Midbrain (tissue), 1 donor: ENCODE measurements at regions not wholly inside any gene's neighbourhood (a gene's known extent, or its start where the extent isn't known, plus 50 kb on each side); places are given as distances from the start of the nearest gene placed in this dataset.

Experiments
- DNase-seq: peaks from one replicate; lab custom pipeline; 2025; lab: John Stamatoyannopoulos, UW

DNA sequence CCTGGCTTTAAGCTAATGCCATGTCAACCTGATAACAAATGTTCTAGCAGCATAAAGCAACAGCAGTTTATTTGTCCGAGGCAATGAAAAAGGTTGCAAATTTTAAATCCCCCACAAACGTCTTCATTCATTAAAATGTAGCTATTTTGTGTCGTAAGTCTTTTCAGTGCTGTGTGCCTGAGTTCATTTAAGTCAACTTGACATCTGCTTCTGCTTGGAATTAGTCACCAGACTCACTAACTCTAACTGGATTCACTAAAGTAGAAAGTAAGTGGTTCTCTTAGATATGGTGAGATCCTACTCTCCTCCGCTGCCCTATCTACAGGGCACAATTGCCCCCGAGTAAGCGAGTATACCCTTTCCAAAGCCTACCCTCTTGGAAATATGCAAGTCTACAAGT, 118.4 kb upstream of the CHRM3 start:
- no peak for DNase-seq

DNA sequence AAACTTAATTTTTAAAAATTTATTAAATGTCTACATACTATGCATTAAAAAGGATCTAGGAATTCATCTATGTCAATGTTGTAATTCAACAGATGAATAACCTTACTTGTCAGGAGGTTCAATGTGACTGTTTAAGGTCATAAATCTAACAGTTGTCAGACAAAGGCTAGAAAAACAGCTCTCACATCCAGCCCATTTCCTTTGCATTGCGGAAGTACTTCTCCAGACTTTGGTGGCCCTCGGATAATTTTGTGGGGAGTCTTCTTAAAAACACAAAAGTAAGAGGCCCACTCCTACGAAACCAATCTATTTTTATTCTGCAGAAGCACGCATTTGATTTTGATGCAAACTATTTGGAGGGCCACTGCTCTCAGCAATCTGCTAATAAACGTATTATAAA, 122.6 kb upstream of the CHRM3 start:
- DNase-seq, result no peak

DNA sequence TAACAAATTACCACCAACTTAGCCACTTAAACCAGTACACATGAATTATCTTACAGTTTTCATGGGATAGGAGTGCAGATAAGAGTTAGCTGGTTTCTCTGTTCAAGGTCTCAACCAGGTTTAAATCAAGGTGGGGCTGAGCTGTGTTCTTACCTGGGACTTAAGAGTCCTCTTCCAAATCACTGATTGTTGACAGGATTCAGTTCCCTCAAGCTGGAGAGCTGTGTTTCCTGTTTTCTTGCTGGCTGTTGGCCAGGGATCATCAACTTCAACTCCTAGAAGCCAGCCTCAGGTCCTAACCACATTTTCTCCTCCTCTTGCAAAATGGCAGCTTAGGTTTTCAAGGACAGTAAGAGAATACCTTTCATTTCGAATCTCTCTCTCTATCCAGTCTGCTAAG, 123.8 kb upstream of the CHRM3 start:
- no peak for DNase-seq

DNA sequence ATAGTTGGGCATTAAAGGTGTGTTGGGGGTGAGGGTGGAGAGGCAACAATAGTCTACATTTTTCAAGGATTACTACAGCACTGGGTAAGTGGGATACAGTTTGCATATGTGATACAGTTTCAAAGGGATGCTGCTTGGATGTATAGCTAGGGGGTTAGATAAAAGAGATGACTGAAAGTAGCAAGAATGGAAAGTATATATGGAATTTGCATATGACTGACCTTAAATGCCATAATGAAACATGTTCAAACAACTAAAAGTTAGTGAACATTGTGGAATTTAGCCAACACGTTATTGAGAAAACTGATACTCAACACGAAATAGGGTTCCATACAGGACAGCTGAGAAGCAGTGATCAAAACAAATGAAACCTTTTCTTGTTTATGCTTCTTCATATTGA, 124.8 kb upstream of the CHRM3 start:
- no peak for DNase-seq

DNA sequence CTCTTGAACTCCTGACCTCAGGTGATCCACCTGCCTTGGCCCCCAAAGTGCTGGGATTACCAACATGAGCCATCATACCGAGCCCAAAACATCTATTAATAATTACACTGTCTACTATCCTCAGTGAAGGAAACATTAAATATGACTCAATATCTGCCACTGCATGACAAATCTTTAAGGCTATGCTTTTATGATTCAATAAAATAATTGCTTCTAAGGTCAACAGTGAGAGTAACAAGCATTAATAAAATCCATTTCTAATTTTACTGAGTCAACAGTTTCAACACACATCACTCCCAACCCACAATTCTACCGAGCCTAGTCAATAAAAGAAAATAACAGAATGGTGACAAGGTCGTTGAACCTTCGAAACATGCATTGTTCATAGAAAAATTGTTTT, 125.5 kb upstream of the CHRM3 start:
- DNase-seq, result no peak

DNA sequence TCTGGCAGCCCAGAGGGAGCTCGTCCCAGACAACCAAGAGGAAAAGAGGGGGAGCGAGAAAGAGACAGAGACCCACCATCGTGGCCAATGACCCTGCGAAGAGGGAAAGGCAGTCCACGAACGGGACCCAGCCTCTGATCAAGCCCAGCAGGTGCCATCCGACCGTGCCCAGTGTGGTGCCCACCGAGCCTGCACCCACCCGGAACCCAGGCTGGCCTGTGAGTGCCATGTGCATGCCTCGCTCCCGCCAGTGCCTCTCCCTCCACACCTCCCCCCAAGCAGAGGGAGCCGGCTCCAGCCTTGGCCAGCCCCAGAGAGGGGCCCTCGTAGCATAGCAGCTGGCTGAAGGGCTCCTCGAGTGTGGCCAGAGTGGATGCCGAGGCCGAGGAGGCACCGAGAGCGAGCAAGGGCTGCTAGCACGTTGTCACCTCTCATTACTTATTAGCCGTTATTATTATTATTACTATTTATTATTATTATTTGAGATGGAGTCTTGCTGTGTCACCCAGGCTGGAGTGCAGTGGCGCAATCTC, 130.7 kb upstream of the CHRM3 start:
- DNase-seq, result no peak

DNA sequence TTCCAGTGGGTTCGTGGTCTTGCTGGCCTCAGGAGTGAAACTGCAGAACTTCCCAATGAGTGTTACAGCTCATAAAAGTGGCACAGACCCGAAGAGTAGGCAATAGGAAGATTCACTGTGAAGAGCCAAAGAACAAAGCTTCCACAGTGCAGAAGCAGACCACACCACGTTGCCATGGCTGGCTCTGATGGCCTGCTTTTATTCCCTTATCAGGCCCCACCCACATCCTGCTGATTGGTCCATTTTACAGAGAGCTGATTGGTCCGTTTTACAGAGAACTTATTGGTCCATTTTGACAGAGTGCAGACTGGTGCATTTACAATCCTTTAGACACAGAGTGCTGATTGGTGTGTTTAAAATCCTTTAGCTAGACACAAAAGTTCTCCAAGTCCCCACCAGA, 131.4 kb upstream of the CHRM3 start:
- DNase-seq, result no peak

DNA sequence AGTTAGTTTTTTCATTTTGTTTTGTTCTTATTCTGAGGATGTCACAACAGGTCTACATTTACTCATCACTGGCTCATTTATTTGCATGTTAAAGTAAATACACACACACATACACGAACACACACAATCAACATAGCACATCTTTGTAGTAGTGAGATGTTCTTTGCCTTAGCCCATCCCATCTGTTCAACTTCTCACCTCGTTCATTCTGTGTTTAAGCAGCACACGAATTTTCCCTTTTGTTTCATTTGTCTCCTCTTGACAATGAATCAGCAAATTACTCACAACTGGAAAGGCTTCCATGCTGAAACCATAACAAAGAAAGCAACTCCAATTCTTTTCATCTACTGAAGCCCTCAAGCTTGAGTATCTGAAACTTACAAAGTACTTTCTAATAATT, 133.3 kb upstream of the CHRM3 start:
- DNase-seq, result no peak

DNA sequence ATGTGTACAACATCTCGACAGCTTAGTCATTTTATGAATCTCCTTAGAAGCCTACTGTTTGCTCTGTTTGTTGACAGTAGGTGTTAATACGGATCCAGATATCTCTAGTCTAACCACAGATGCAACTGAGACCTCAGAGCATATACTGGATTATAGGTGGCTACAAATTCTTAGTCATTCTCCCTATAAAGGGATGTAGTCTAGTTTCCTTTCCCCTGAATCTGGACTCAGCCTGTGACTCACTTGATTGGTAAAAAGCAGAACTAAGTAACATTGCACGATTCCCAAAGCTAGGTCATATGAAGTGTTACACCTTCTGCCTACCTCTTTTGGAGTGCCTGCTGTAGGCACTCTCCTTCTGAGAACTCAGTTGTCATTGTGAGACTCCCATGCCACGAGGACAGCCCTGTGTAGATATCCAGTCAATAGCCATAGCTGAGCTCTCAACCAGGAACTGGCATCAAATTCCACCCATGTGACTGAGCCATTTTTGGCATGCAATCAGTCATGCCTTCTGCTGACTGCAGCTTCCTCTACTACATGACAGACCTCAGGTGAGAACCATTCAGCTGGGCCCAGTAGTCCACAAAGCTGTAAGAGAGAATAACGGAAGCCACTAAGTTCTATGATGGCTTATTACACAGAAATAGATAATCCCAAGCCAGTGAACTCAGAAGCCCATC, 135.9 kb upstream of the CHRM3 start:
- DNase-seq, result no peak

DNA sequence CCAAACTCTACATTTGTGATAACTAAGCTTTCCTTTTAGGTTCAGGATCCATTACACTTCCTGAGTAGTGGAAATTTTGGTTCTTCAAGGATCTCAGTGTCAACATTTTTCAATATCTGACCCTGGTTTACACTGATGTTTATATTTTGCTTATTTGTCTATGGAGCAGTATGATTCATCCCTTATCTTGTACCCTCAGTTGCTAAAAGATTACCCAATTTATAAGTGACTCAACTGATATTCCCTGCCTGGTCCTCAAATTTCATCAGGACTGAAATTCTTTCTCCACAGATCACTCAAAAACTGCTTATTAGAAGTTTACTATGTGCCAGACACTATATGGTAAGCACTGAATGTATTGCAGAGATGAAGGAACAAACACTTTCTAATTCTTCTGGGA, 139.1 kb upstream of the CHRM3 start:
- no peak for DNase-seq

DNA sequence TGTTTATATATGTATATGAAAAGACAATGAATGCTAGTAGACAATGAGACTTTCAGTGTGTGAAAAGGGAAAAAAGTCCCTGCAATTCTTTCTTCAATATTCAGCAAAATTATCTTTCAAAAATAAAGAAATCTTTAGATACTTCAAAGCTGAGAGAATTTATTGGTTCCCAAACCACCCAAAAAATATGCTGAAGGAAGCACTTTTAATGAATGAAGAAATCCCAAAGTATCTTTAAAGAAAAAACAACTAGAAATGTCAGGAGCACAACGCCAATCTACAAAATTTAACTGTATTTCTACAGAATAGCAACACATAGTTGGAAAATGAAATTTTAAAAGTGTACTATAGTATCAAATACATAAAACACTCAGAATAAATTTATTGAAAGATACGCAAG, 142.3 kb upstream of the CHRM3 start:
- no peak for DNase-seq

DNA sequence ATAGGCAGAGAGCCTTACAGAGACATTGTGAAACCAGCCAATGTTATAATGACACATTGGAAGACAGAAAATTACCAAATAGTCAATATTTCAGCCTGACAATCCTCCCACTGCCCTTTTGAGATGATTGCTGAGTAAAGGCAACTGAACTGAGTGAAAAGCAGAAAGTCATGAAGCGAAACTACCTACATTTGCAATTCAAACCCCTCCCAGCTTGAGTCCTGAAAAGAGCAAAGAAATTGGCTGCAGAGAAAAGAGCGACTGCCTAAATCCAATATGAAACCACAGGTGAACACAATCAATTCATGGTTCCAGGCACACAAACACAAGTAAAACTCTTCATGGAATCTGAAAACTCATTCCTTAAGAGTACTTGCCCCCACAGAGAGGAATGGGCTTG, 143.4 kb upstream of the CHRM3 start:
- no peak for DNase-seq

DNA sequence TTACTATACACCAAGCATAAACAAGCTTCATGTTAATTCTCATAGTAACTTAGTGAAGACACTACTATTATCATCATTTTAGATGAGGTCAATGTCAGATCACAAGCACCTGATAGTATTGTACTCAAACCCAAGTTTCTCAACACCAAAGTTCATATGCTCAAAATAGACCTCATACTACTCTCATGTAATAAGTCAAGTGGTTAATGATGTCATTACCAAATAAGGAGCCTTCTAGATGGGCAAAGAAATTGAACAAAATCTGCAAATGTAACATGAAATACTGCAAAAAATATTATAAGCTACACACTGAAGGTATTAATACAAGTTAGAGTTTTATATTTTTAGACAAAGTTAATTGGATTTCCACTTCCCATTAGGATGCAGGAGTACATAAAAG, 144.0 kb upstream of the CHRM3 start:
- no peak for DNase-seq

DNA sequence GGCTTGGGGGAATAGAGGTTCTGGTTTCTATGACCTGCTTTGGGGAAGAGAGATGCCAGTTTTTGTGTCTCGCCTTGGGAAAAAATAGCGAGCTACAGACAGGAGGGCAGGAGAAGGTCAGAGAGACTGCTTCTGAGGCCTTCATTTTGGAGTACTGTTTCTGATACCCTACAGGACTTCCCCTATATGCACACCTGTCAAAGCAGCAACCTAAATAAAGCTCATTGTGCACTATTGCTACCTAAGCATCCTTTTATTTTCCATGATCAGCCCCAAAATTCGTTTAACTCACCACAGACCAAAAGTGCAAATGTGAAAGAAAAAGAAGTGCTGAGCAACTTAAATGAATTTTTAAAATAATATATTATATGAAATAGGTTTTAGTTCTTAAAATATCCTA, 145.6 kb upstream of the CHRM3 start:
- no peak for DNase-seq

DNA sequence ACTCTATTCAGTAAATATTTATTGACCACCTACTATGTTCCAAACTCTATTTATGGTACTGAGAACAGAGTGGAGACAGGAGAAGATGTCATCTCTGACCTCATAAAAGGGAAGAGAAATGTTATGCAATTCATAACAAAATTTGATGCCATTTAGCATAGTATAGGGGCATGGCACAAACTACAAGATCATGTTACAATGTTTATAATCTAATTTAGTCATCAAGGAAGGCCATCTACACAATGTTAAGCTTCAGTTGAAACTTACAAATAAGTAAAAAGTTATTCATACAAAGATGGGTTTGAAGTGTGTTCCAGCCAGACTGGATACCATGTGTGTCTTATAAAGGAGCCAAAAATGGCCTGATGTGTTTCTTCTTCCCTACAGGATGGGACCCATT, 146.8 kb upstream of the CHRM3 start:
- no peak for DNase-seq

DNA sequence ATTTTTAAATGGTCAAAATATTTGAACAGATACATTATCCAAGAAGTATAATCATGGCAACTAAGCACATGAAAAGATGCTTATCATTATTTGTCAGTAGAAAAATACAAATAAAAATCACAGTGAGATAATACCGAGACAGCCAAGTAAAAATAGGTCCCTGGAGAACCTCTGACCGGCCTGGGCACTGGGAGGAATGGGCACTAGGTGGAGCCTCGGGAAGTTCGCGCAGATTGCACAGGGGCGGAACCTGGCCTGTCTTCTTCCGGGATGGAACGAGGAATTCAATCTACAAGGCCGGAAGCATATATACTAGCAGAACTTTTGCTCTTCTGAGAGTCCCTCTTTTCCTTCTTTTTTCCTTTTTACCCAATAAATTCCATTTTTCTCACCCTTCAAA, 148.5 kb upstream of the CHRM3 start:
- no peak for DNase-seq

DNA sequence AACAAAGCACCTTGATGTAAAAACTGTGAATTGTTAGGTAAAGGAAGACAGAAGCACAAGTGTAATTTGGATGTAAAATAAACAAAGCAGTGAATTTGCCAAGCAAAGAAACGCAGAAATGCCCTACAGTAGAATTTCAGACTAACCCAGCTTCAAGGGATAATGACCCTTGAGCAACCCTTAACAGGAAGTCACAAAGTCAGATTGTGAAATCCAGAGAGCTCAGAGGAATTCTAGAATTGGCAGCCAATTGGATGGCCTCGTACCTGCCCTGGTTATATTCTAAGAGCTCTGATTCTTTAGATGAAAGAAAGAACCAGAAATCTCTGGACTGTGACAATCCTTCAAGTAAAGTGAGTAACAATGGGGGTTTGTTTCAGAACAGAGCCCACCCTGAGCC, 152.7 kb upstream of the CHRM3 start:
- DNase-seq, result no peak

DNA sequence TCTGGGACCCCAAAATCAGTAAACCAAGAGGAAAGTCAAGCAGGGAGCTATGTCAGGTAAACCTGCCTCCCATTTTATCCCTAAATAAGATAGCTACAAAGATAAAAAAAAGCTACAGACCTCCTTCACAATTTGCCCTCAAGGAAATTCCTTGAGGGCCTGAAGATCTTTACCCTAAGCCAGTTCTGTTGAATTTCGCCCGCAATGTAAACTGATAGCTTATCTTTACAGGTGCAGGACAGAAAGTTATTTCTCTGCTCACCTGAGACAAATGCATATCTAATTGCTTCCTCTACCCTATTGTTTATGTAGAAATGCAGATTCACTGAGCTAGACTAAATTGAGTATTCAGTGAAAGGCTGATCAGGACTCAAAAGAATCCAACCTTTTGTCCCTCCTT, 153.4 kb upstream of the CHRM3 start:
- DNase-seq, result no peak

DNA sequence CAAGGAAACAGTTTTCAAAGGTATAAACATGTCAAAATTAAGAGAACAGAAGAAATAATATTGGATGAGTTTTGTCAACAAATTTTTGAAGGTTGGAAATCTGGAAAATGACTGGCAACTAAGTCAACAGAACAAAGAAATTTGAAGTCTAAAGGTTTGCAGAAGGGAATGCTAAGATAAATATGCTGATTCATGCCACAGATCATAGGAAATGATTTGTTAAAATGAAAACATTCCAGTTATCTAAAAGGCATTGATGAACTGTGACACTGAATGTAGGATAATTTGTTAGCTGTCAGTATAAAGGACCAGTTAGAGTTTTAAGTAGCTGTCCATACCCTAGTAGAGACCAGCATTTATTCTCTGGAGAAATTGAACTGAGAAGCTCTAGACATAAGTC, 157.9 kb upstream of the CHRM3 start:
- DNase-seq, result no peak

DNA sequence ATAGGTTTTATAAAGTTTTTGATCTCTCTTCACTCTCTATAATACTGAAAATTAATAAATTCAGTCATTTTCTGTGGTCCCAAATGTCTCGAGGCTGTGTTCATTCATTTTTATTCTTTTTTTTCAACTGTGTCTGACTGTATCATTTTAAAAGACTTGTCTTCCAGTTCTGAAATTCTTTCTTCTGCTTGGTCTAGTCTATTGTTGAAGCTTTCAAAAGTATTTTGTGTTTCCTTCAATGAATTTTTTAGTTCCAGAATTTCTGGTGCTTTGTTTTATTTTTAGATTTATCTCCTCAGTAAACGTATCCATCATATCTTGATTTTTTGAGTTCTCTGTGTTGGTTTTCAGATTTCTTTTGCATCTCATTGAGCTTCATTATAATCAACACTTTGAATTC, 161.0 kb upstream of the CHRM3 start:
- DNase-seq, result no peak

DNA sequence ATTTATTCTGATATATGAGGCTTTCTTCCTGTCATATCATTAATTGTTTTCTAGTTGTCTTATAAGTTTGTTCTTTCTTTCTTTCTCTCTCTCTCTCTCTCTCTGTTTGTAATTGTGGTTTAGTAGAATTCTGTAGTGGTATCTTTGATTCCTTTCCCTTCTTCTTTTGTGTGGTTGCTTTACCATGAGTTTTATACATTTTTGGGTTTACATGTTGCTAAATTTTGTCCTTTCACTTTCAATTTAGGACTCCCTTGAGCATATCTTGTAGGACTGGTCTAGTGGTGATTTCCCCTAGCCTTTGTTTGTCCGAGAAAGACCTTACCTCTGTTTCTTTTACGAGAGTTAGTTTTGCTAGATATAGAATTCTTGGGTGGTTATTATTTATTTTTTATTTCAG, 162.3 kb upstream of the CHRM3 start:
- no peak for DNase-seq

DNA sequence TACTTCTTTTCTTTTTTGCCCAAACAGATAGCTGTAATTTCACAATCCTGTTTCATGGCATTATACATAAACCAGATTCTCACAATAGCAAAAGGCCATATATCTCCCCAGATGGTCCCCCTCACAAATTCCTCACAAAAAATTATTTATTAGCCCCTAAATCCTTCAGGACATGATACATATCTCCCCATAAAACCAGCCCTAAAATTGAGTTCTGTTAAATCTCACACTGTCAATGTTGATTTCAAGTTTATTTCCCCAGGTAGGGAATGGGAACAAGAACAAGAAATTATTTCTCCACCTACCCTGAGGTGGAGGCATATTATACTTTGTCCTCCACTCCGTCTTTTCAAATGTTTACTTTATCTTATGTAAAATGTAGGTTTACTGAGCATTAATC, 163.4 kb upstream of the CHRM3 start:
- DNase-seq, result no peak

DNA sequence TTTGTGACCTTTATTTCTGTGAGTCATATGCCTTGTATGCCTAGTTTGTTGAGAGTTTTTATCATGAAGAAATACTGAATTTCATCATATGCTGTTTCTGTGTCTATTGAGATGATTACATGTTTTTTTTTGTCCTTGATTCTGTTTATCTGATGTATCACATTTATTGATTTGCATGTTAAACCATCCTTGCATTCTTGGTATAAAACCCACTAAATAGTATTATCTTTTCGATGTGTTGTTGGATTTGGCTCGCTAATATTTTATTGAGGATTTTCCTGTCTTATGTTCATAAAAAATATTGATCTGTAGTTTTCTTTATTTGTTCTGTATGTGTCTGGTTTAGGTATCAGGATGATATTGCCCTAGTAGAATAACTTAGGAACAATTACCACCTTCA, 164.7 kb upstream of the CHRM3 start:
- DNase-seq, result no peak

DNA sequence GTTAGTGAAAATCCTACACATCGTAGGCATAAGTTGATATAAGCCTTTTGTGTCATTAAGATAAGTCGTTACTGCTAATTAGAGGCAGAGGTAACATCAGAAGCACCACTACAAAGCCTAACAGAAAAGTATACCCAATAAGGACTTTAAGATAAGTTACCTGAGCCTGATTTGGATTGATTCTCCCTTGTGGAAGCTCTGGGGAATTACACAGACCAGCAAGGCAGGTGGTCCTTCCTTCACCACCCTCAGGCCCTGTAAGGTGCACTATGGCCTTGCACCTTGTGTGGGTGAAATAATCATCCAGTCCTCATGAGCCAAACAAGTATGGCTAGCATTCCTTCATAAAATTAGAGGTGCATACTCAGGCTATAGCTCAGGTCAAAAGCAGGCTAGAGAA, 166.7 kb upstream of the CHRM3 start:
- DNase-seq, result no peak

DNA sequence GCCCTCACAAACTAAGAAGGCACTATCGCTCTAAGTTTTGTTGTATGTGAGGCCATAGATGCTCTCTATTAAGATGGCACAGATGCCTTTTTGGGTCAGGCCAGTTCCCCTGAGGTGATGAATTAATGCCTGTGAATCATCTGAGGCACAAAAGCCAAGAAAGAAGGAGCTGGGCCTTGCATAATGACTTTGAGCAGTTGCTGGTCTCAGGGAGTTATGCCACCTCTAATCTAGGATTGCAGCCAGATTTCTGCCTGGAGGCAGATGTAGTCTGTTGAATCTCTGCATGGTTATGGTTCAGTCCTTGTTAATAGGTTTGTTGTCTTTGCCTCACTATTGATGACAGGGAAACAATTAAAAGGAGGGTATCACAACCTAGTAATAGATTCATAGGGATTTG, 168.1 kb upstream of the CHRM3 start:
- DNase-seq, result no peak
